Stimulated activated CD8-positive, alpha-beta memory T cell treated with anti-CD3 and anti-CD28 coated beads, Interleukin-4, amount 100 ng/mL, for 1 hour (primary cell): ENCODE measurements at regions not wholly inside any gene's neighbourhood (a gene's known extent, or its start where the extent isn't known, plus 50 kb on each side); places are given as distances from the start of the nearest gene placed in this dataset.

Experiments
- DNase-seq, 2 donors: peaks; one replicate each; pipeline ENCODE4 v3.0.0-alpha.2; 2020; ENCODE audit warnings: low read depth in 2 of 2, low spot score in 1 of 2

- DNase-seq = no peak
These were observed 57.0 kb upstream of the LMX1B start for GRCh38 chr9:126556560-126557250.

GRCh38 chr9:126558051-126558665 lies 55.6 kb upstream of the LMX1B start:
- peak; percentile 38 to 47 for DNase-seq

- DNase-seq = no peak
These were observed 54.4 kb upstream of the LMX1B start for GRCh38 chr9:126559296-126559695.

- no peak for DNase-seq
These were observed 52.1 kb upstream of the LMX1B start for GRCh38 chr9:126561582-126561981.

GRCh38 chr9:126563556-126563955 lies 50.2 kb upstream of the LMX1B start:
- no peak for DNase-seq
